ENCODE measurements at regions not wholly inside any gene's neighbourhood (a gene's known extent, or its start where the extent isn't known, plus 50 kb on each side); places are given as distances from the start of the nearest gene placed in this dataset.

GRCh38 chr21:38709876-38710275, 95.9 kb upstream of the ETS2 start:
- H3K9me3 ChIP-seq (replicated peaks): no peaks in the 10 kb centered on the region
- no peak for DNase-seq (ENCODE audit: low read depth in 1 of 2, low spot score in 2 of 2)
- peaks cover 5% of the 10 kb centered on the region; the same call in 1 of the 2 replicates for H3K27me3 ChIP-seq (replicated peaks)
- no peak overlapping the region for H3K4me3 ChIP-seq
- no peaks in the 10 kb centered on the region for H3K4me1 ChIP-seq (replicated peaks)
- no peak overlapping the region for H3K27ac ChIP-seq
- H3K36me3 ChIP-seq: no peaks in the 10 kb centered on the region

GRCh38 chr21:38712071-38712470, 93.7 kb upstream of the ETS2 start:
- no peaks in the 10 kb centered on the region for H3K9me3 ChIP-seq (replicated peaks)
- peak in 1 of 2 experiments; percentile 19 for DNase-seq (ENCODE audit: low read depth in 1 of 2, low spot score in 2 of 2)

GRCh38 chr21:38712664-38713063, 93.1 kb upstream of the ETS2 start:
- H3K4me1 ChIP-seq (replicated peaks): no peaks in the 10 kb centered on the region
- no peaks in the 10 kb centered on the region for H3K27me3 ChIP-seq (replicated peaks)
- H3K4me3 ChIP-seq: no peak overlapping the region
- H3K36me3 ChIP-seq: no peaks in the 10 kb centered on the region
- no peak overlapping the region for H3K27ac ChIP-seq
- no peaks in the 10 kb centered on the region for H3K9me3 ChIP-seq (replicated peaks)
- no peak for DNase-seq (ENCODE audit: low read depth in 1 of 2, low spot score in 2 of 2)

More at GRCh38 chr21:38712071-38712470, 93.7 kb upstream of the ETS2 start:
- Histone ChIP-seq H3K36me3 (no peaks in the 10 kb centered on the region), H3K27ac (no peak overlapping the region), H3K4me1 (replicated peaks) (no peaks in the 10 kb centered on the region), H3K27me3 (replicated peaks) (no peaks in the 10 kb centered on the region), H3K4me3 (no peak overlapping the region)

GRCh38 chr21:38714039-38714817, 91.5 kb upstream of the ETS2 start:
- H3K4me1 ChIP-seq (replicated peaks): no peaks in the 10 kb centered on the region
- no peaks in the 10 kb centered on the region for H3K27me3 ChIP-seq (replicated peaks)

GRCh38 chr21:38714999-38715398, 90.7 kb upstream of the ETS2 start:
- Histone ChIP-seq H3K4me1 (replicated peaks) (no peaks in the 10 kb centered on the region), H3K27ac (no peak overlapping the region), H3K36me3 (no peaks in the 10 kb centered on the region), H3K4me3 (no peak overlapping the region), H3K9me3 (replicated peaks) (no peaks in the 10 kb centered on the region), H3K27me3 (replicated peaks) (no peaks in the 10 kb centered on the region)
- no peak for DNase-seq (ENCODE audit: low read depth in 1 of 2, low spot score in 2 of 2)

More at GRCh38 chr21:38714039-38714817, 91.5 kb upstream of the ETS2 start:
- Histone ChIP-seq H3K27ac (no peak overlapping the region), H3K36me3 (no peaks in the 10 kb centered on the region), H3K9me3 (replicated peaks) (no peaks in the 10 kb centered on the region), H3K4me3 (no peak overlapping the region)
- DNase-seq (ENCODE audit: low read depth in 1 of 2, low spot score in 2 of 2): no peak

- Histone ChIP-seq H3K27me3 (replicated peaks) (no peaks in the 10 kb centered on the region), H3K9me3 (replicated peaks) (no peaks in the 10 kb centered on the region), H3K4me1 (replicated peaks) (no peaks in the 10 kb centered on the region), H3K36me3 (no peaks in the 10 kb centered on the region), H3K27ac (no peak overlapping the region), H3K4me3 (no peak overlapping the region)
- DNase-seq (ENCODE audit: low read depth in 1 of 2, low spot score in 2 of 2): no peak
Measured at GRCh38 chr21:38716088-38716487, 89.6 kb upstream of the ETS2 start.

- Histone ChIP-seq H3K36me3 (no peaks in the 10 kb centered on the region), H3K4me1 (replicated peaks) (no peaks in the 10 kb centered on the region), H3K4me3 (no peak overlapping the region), H3K27ac (no peak overlapping the region), H3K27me3 (replicated peaks) (no peaks in the 10 kb centered on the region), H3K9me3 (replicated peaks) (no peaks in the 10 kb centered on the region)
- DNase-seq (ENCODE audit: low read depth in 1 of 2, low spot score in 2 of 2): no peak
Measured at GRCh38 chr21:38716942-38717341, 88.8 kb upstream of the ETS2 start.

- H3K27me3 ChIP-seq (replicated peaks): no peaks in the 10 kb centered on the region
Measured at GRCh38 chr21:38718481-38718880, 87.2 kb upstream of the ETS2 start.

GRCh38 chr21:38720074-38720473, 85.7 kb upstream of the ETS2 start:
- no peak overlapping the region for H3K4me3 ChIP-seq
- no peaks in the 10 kb centered on the region for H3K36me3 ChIP-seq
- H3K27me3 ChIP-seq (replicated peaks): no peaks in the 10 kb centered on the region
- peaks cover 5% of the 10 kb centered on the region for H3K9me3 ChIP-seq (replicated peaks)
- DNase-seq (ENCODE audit: low read depth in 1 of 2, low spot score in 2 of 2): no peak
- no peaks in the 10 kb centered on the region for H3K4me1 ChIP-seq (replicated peaks)
- H3K27ac ChIP-seq: no peak overlapping the region

More at GRCh38 chr21:38718481-38718880, 87.2 kb upstream of the ETS2 start:
- no peaks in the 10 kb centered on the region for H3K36me3 ChIP-seq
- no peaks in the 10 kb centered on the region for H3K4me1 ChIP-seq (replicated peaks)
- no peak for DNase-seq (ENCODE audit: low read depth in 1 of 2, low spot score in 2 of 2)
- no peaks in the 10 kb centered on the region for H3K9me3 ChIP-seq (replicated peaks)
- H3K27ac ChIP-seq: no peak overlapping the region
- H3K4me3 ChIP-seq: no peak overlapping the region

- Histone ChIP-seq H3K9me3 (replicated peaks) (peaks cover 9% of the 10 kb centered on the region), H3K27ac (no peak overlapping the region), H3K27me3 (replicated peaks) (no peaks in the 10 kb centered on the region), H3K4me3 (no peak overlapping the region), H3K36me3 (no peaks in the 10 kb centered on the region), H3K4me1 (replicated peaks) (no peaks in the 10 kb centered on the region)
- no peak for DNase-seq (ENCODE audit: low read depth in 1 of 2, low spot score in 2 of 2)
Measured at GRCh38 chr21:38721055-38721454, 84.7 kb upstream of the ETS2 start.

GRCh38 chr21:38721958-38722357, 83.8 kb upstream of the ETS2 start:
- H3K9me3 ChIP-seq (replicated peaks): peaks cover 11% of the 10 kb centered on the region
- no peak overlapping the region for H3K27ac ChIP-seq
- no peaks in the 10 kb centered on the region for H3K36me3 ChIP-seq
- H3K4me1 ChIP-seq (replicated peaks): no peaks in the 10 kb centered on the region
- no peak overlapping the region for H3K4me3 ChIP-seq
- no peaks in the 10 kb centered on the region for H3K27me3 ChIP-seq (replicated peaks)
- no peak for DNase-seq (ENCODE audit: low read depth in 1 of 2, low spot score in 2 of 2)

- Histone ChIP-seq H3K4me1 (replicated peaks) (peaks cover 11% of the 10 kb centered on the region), H3K36me3 (no peaks in the 10 kb centered on the region), H3K9me3 (replicated peaks) (peaks cover 11% of the 10 kb centered on the region), H3K4me3 (no peak overlapping the region), H3K27me3 (replicated peaks) (no peaks in the 10 kb centered on the region), H3K27ac (no peak overlapping the region)
- no peak for DNase-seq (ENCODE audit: low read depth in 1 of 2, low spot score in 2 of 2)
Measured at GRCh38 chr21:38725196-38726157, 80.3 kb upstream of the ETS2 start.

GRCh38 chr21:38726482-38726881, 79.2 kb upstream of the ETS2 start:
- peaks cover 11% of the 10 kb centered on the region for H3K9me3 ChIP-seq (replicated peaks)
- H3K36me3 ChIP-seq: no peaks in the 10 kb centered on the region
- H3K27me3 ChIP-seq (replicated peaks): no peaks in the 10 kb centered on the region
- no peak for DNase-seq (ENCODE audit: low read depth in 1 of 2, low spot score in 2 of 2)
- H3K4me3 ChIP-seq: no peak overlapping the region
- H3K4me1 ChIP-seq (replicated peaks): peaks cover 11% of the 10 kb centered on the region
- no peak overlapping the region for H3K27ac ChIP-seq

GRCh38 chr21:38729291-38729690, 76.4 kb upstream of the ETS2 start:
- Histone ChIP-seq H3K9me3 (replicated peaks) (peaks cover 11% of the 10 kb centered on the region), H3K4me3 (no peak overlapping the region), H3K36me3 (no peaks in the 10 kb centered on the region), H3K27me3 (replicated peaks) (no peaks in the 10 kb centered on the region), H3K4me1 (replicated peaks) (peaks cover 14% of the 10 kb centered on the region), H3K27ac (no peak overlapping the region)
- DNase-seq (ENCODE audit: low read depth in 1 of 2, low spot score in 2 of 2): no peak
